ENCODE measurements at regions not wholly inside any gene's neighbourhood (a gene's known extent, or its start where the extent isn't known, plus 50 kb on each side); places are given as distances from the start of the nearest gene placed in this dataset.

GRCh38 chr4:173960398-173960797 is 323.1 kb downstream of the FBXO8 start:
- H3K36me3 ChIP-seq (replicated peaks in 1 of 2), result no peaks in the 10 kb centered on the region
- H3K9me3 ChIP-seq (replicated peaks in 1 of 3), result no peaks in the 10 kb centered on the region
- no peak for TF ChIP-seq CTCF (IDR thresholded peaks at IDR 0.05)
- TF ChIP-seq POLR2A (IDR thresholded peaks at IDR 0.05), result no peak
- H3K27ac ChIP-seq, result no peak overlapping the region
- DNase-seq, result no peak
- no peaks in the 10 kb centered on the region for H3K4me1 ChIP-seq (replicated peaks in 1 of 2)
- H3K4me3 ChIP-seq, result no peak overlapping the region
- intact Hi-C loops (cut with DNase I), result no loop called here
- no peaks in the 10 kb centered on the region for H3K27me3 ChIP-seq
- 59 to 76% (median 63%) methylated on average over 3 to 5 of the region's 5 CpGs for WGBS, 4 donors

- no peak for TF ChIP-seq CTCF (IDR thresholded peaks at IDR 0.05)
- no peak for TF ChIP-seq POLR2A (IDR thresholded peaks at IDR 0.05)
- Histone ChIP-seq H3K4me3 (no peak overlapping the region), H3K9me3 (replicated peaks in 1 of 3) (no peaks in the 10 kb centered on the region), H3K36me3 (replicated peaks in 1 of 2) (no peaks in the 10 kb centered on the region), H3K27ac (no peak overlapping the region), H3K4me1 (replicated peaks in 1 of 2) (no peaks in the 10 kb centered on the region), H3K27me3 (no peaks in the 10 kb centered on the region)
- intact Hi-C loops (cut with DNase I), result no loop called here
- DNase-seq, result no peak
- 0 to 48% (median 24%) methylated on average over 1 of the region's 1 CpG for WGBS, 4 donors
Measured at GRCh38 chr4:173958445-173958844, 325.0 kb downstream of the FBXO8 start.

GRCh38 chr4:173943547-173943946 is 339.9 kb downstream of the FBXO8 start:
- no peak overlapping the region for H3K27ac ChIP-seq
- H3K9me3 ChIP-seq (replicated peaks in 1 of 3), result no peaks in the 10 kb centered on the region
- H3K27me3 ChIP-seq, result no peaks in the 10 kb centered on the region
- no peak overlapping the region for H3K4me3 ChIP-seq
- 58 to 76% (median 70%) methylated on average over 1 of the region's 1 CpG for WGBS, 4 donors
- no peaks in the 10 kb centered on the region for H3K36me3 ChIP-seq (replicated peaks in 1 of 2)
- no peak for TF ChIP-seq POLR2A (IDR thresholded peaks at IDR 0.05)
- no peak for TF ChIP-seq CTCF (IDR thresholded peaks at IDR 0.05)
- DNase-seq, result no peak
- intact Hi-C loops (cut with DNase I), result no loop called here
- H3K4me1 ChIP-seq (replicated peaks in 1 of 2), result no peaks in the 10 kb centered on the region

GRCh38 chr4:173940146-173940545 is 343.3 kb downstream of the FBXO8 start:
- no peak overlapping the region for H3K27ac ChIP-seq

More at GRCh38 chr4:173940146-173940545, 343.3 kb downstream of the FBXO8 start:
- Histone ChIP-seq H3K4me1 (replicated peaks in 1 of 2) (no peaks in the 10 kb centered on the region), H3K9me3 (replicated peaks in 1 of 3) (no peaks in the 10 kb centered on the region), H3K36me3 (replicated peaks in 1 of 2) (no peaks in the 10 kb centered on the region), H3K4me3 (no peak overlapping the region), H3K27me3 (no peaks in the 10 kb centered on the region)
- 41 to 57% (median 49%) methylated on average over 5 of the region's 5 CpGs for WGBS, 4 donors
- no peak for TF ChIP-seq CTCF (IDR thresholded peaks at IDR 0.05)
- intact Hi-C loops (cut with DNase I), result no loop called here
- no peak for DNase-seq
